HepG2 (cell line): ENCODE measurements at regions not wholly inside any gene's neighbourhood (a gene's known extent, or its start where the extent isn't known, plus 50 kb on each side); places are given as distances from the start of the nearest gene placed in this dataset.

Experiments used
- ATAC-seq: fragments of 200-7000 bp; cut with Tn5 transposase; 3 replicates; pipeline ENCODE4 v1.9.1; 2020; ENCODE audit warnings: mild to moderate bottlenecking, moderate library complexity
- BruUV-seq: library from RNA; stranded (reverse); fragments of 400-500 nt; replicated peaks from 2 replicates; lab custom pipeline; 2021; lab: Mats Ljungman, UMichigan
- CTCF ChIA-PET: fragments of 300-600 bp; formaldehyde crosslinking; extraction: SDS; loops from one replicate; lab custom pipeline; 2021; ENCODE audit warnings: low total read pairs, inconsistent platforms, low intra/inter-chr PET ratio; lab: Yijun Ruan, JAX
- POLR2A ChIA-PET: fragments of 350-600 bp; sonication (Branson Sonifier 250); formaldehyde crosslinking; loops from one replicate; lab custom pipeline; 2020; ENCODE audit warnings: antibody characterized with exemption, inconsistent platforms; lab: Yijun Ruan, JAX
- DNase-seq: peaks from one replicate; pipeline ENCODE4 v3.0.0-alpha.2; 2015; ENCODE audit warnings: low spot score
- FAIRE-seq: peaks from 3 replicates; lab custom pipeline; 2011; peaks lifted over from hg19 to GRCh38; lab: Jason Lieb, UNC
- H2AFZ ChIP-seq: one replicate; pipeline ENCODE4 v1.6.1; 2011; ENCODE audit warnings: low read length, inconsistent platforms
- H3K27ac ChIP-seq: fragments of 300-600 bp; 3 replicates; pipeline ENCODE4 v1.8.0; 2011; ENCODE audit warnings: mixed run types, mild to moderate bottlenecking, mixed read lengths, low read length, inconsistent platforms; ENCODE audit not compliant: insufficient read depth; ENCODE audit errors: extremely low read length
- H3K27me3 ChIP-seq, 2 experiments: fragments of 200-600 bp in 1 of 2; 2 replicates in 1 of 2; 3 replicates in 1 of 2; pipeline versions ENCODE4 v1.6.0 to v1.8.0; 2011; ENCODE audit warnings: low read length in 2 of 2, mild to moderate bottlenecking in 2 of 2, moderate library complexity in 2 of 2, inconsistent platforms in 1 of 2; ENCODE audit not compliant: insufficient read depth in 2 of 2, control insufficient read depth in 1 of 2
- H3K36me3 ChIP-seq, 2 experiments: fragments of 200-600 bp in 1 of 2; replicated peaks in 1 of 2; 2 replicates in 1 of 2; 3 replicates in 1 of 2; pipeline versions ENCODE4 v1.5.1 to v1.8.0; 2011; ENCODE audit warnings: low read length in 2 of 2, inconsistent platforms in 1 of 2; ENCODE audit not compliant: insufficient read depth in 2 of 2, control insufficient read depth in 1 of 2
- H3K4me1 ChIP-seq: 2 replicates; pipeline ENCODE4 v1.5.1; 2012; ENCODE audit warnings: low read length, inconsistent platforms; ENCODE audit not compliant: insufficient read depth
- H3K4me2 ChIP-seq: 2 replicates; pipeline ENCODE4 v1.6.0; 2011; ENCODE audit warnings: low read depth, low read length, inconsistent platforms
- H3K4me3 ChIP-seq, 3 experiments: fragments of 200-600 bp in 1 of 3; sonication (generic), shearing (Covaris generic) in 1 of 3; replicated peaks in 1 of 3; 2 replicates each; pipeline ENCODE4 v1.5.1; 2011 to 2016; ENCODE audit warnings: low read length in 3 of 3, inconsistent platforms in 2 of 3, low read depth in 2 of 3, mild to moderate bottlenecking in 2 of 3, control low read depth in 1 of 3, mixed read lengths in 1 of 3; ENCODE audit not compliant: insufficient read depth in 1 of 3
- H3K79me2 ChIP-seq: one replicate; pipeline ENCODE4 v1.6.1; 2011; ENCODE audit warnings: low read length, inconsistent platforms; ENCODE audit not compliant: insufficient read depth
- H3K9ac ChIP-seq: 2 replicates; pipeline ENCODE4 v1.6.0; 2011; ENCODE audit warnings: mild to moderate bottlenecking, low read depth, low read length, inconsistent platforms; ENCODE audit not compliant: insufficient read depth
- H3K9me3 ChIP-seq: 2 replicates; pipeline ENCODE4 v1.5.1; 2012; ENCODE audit warnings: mild to moderate bottlenecking, low read length
- H4K20me1 ChIP-seq: 2 replicates; pipeline ENCODE4 v1.6.0; 2011; ENCODE audit warnings: inconsistent platforms, mild to moderate bottlenecking, low read length, moderate library complexity; ENCODE audit not compliant: insufficient read depth
- NCOA5 ChIP-seq: sonication (generic); formaldehyde crosslinking; IDR thresholded peaks from 2 replicates; pipeline ENCODE4 v1.4.0; 2020; ENCODE audit warnings: missing genetic modification reagents
- ZMYM4 ChIP-seq: sonication (generic); formaldehyde crosslinking; IDR thresholded peaks from 2 replicates; pipeline ENCODE4 v1.8.1; 2023; ENCODE audit warnings: mild to moderate bottlenecking, missing genetic modification reagents
- ZNF678 ChIP-seq: sonication (generic); formaldehyde crosslinking; IDR thresholded peaks from 2 replicates; pipeline ENCODE4 v1.4.0; 2020; ENCODE audit warnings: mild to moderate bottlenecking, missing genetic modification reagents
- ZSCAN20 ChIP-seq: sonication (generic); formaldehyde crosslinking; IDR thresholded peaks from 2 replicates; pipeline ENCODE4 v1.4.0; 2020; ENCODE audit warnings: missing genetic modification reagents, mild to moderate bottlenecking, borderline replicate concordance
- WGBS: methylation state at CpG from one replicate; pipeline ENCODE4 v1.1.6; 2017; ENCODE audit warnings: low lambda C conversion rate; 5-methylcytosine and 5-hydroxymethylcytosine counted together
- in situ Hi-C: cut with HindIII; loops from 2 replicates; pipeline ENCODE4 v1.10.0; 2017; ENCODE audit warnings: low pct_unique_long_range_greater_than_20kb; ENCODE audit not compliant: extremely low pct_ligation_motif_present
- intact Hi-C: fragments of 100-400 bp; cut with micrococcal nuclease; formaldehyde crosslinking; loops from one replicate; pipeline ENCODE4 v1.10.0; 2022; ENCODE audit not compliant: unreplicated experiment
- TF ChIP-seq, protein P1 (sequence below): sonication (generic); formaldehyde crosslinking; IDR thresholded peaks from 2 replicates; pipeline ENCODE4 v1.4.0; 2020; ENCODE audit warnings: mild to moderate bottlenecking, missing genetic modification reagents
- TF ChIP-seq, protein P2 (sequence below): sonication (generic); formaldehyde crosslinking; IDR thresholded peaks from 2 replicates; pipeline ENCODE4 v1.4.0; 2020; ENCODE audit warnings: missing genetic modification reagents, mild to moderate bottlenecking, borderline replicate concordance
- TF ChIP-seq, protein P3 (sequence below): sonication (generic); formaldehyde crosslinking; IDR thresholded peaks from 2 replicates; pipeline ENCODE4 v1.5.1; 2020; ENCODE audit warnings: mild to moderate bottlenecking, missing genetic modification reagents, moderate library complexity

DNA sequence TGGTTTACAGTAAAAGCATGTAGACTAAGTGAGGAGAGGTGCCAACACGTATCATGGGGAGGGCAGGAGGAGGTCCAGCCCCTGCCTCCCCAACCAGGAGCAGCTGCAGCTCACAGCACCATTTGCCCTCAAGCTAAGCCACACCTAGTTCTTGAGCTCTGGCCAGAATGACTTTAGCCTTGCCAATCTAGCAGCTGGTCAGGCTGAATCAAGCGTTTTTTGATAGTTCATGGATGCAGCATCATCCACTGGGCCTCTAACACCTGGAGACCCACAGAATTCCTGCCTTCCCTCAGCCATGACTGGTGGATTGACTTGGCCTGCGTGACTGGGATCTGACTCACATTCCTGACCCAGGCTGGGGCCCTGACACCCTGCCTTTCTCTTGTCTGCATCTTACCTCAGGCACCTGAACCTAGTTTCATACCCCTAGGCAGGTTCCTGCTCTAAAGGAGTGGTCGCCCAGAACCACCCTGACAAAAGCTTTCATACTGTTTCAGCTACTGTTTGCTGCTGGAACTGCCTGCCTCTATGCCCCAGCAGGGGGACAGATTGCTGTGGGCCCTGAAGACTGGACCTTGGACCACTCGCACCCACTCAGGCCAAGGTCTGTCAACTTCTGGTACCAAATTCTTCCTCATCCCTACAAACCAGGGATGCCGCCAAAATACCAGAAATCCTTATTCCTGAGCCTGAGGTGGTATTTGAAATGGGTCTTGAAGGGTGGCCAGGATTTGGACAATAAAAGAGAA lies 122.3 kb downstream of the QRSL1 start:
- Histone ChIP-seq H3K9ac (no peak overlapping the region), H3K9me3 (no peaks in the 10 kb centered on the region), H2AFZ (no peak overlapping the region), H3K4me2 (no peak overlapping the region), H4K20me1 (no peaks in the 10 kb centered on the region), H3K27ac (no peak overlapping the region), H3K4me1 (peaks cover 64% of the 10 kb centered on the region), H3K79me2 (no peaks in the 10 kb centered on the region), H3K36me3 (no peaks in the 10 kb centered on the region), H3K27me3 (no peaks in the 10 kb centered on the region), H3K4me3 (no peak overlapping the region)
- ChIA-PET CTCF (no interaction called here), POLR2A (interaction anchor here (0.6 kb wide), 1 partner anchor 30 kb away, joined by 3 read pairs; no protein-coding TSS in a partner anchor)
- no peak for FAIRE-seq
- intact Hi-C loops (loop anchor here (5.0 kb wide), 1 partner anchor 36 kb away; no protein-coding TSS in a partner anchor), in situ Hi-C loops (no loop called here)
- BruUV-seq, result no TSS peak
- DNase-seq, result no peak
- 82% methylated on average over 4 of the region's 6 CpGs for WGBS
- ATAC-seq, result peak; percentile 61
- TF ChIP-seq ZNF678 (CRISPR knock-in tag) (no peak), NCOA5 (CRISPR knock-in tag) (no peak), ZSCAN20 (CRISPR knock-in tag) (no peak), ZMYM4 (peak; percentile 38; the same call in 1 of the 2 replicates)
- TF ChIP-seq, protein P1, sequence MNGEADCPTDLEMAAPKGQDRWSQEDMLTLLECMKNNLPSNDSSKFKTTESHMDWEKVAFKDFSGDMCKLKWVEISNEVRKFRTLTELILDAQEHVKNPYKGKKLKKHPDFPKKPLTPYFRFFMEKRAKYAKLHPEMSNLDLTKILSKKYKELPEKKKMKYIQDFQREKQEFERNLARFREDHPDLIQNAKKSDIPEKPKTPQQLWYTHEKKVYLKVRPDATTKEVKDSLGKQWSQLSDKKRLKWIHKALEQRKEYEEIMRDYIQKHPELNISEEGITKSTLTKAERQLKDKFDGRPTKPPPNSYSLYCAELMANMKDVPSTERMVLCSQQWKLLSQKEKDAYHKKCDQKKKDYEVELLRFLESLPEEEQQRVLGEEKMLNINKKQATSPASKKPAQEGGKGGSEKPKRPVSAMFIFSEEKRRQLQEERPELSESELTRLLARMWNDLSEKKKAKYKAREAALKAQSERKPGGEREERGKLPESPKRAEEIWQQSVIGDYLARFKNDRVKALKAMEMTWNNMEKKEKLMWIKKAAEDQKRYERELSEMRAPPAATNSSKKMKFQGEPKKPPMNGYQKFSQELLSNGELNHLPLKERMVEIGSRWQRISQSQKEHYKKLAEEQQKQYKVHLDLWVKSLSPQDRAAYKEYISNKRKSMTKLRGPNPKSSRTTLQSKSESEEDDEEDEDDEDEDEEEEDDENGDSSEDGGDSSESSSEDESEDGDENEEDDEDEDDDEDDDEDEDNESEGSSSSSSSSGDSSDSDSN (CRISPR knock-in tag), result 0 out of 2 replicates have a peak, but pooled peaks have one; percentile 17
- TF ChIP-seq, protein P2, sequence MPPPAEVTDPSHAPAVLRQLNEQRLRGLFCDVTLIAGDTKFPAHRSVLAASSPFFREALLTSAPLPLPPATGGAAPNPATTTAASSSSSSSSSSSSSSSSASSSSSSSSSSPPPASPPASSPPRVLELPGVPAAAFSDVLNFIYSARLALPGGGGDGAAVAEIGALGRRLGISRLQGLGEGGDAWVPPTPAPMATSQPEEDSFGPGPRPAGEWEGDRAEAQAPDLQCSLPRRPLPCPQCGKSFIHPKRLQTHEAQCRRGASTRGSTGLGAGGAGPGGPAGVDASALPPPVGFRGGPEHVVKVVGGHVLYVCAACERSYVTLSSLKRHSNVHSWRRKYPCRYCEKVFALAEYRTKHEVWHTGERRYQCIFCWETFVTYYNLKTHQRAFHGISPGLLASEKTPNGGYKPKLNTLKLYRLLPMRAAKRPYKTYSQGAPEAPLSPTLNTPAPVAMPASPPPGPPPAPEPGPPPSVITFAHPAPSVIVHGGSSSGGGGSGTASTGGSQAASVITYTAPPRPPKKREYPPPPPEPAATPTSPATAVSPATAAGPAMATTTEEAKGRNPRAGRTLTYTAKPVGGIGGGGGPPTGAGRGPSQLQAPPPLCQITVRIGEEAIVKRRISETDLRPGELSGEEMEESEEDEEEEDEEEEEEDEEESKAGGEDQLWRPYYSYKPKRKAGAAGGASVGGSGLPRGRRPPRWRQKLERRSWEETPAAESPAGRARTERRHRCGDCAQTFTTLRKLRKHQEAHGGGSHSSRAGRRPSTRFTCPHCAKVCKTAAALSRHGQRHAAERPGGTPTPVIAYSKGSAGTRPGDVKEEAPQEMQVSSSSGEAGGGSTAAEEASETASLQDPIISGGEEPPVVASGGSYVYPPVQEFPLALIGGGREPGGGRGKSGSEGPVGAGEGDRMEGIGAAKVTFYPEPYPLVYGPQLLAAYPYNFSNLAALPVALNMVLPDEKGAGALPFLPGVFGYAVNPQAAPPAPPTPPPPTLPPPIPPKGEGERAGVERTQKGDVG (CRISPR knock-in tag), result peak; percentile 69; the same call in 1 of the 2 replicates
- TF ChIP-seq, protein P3, sequence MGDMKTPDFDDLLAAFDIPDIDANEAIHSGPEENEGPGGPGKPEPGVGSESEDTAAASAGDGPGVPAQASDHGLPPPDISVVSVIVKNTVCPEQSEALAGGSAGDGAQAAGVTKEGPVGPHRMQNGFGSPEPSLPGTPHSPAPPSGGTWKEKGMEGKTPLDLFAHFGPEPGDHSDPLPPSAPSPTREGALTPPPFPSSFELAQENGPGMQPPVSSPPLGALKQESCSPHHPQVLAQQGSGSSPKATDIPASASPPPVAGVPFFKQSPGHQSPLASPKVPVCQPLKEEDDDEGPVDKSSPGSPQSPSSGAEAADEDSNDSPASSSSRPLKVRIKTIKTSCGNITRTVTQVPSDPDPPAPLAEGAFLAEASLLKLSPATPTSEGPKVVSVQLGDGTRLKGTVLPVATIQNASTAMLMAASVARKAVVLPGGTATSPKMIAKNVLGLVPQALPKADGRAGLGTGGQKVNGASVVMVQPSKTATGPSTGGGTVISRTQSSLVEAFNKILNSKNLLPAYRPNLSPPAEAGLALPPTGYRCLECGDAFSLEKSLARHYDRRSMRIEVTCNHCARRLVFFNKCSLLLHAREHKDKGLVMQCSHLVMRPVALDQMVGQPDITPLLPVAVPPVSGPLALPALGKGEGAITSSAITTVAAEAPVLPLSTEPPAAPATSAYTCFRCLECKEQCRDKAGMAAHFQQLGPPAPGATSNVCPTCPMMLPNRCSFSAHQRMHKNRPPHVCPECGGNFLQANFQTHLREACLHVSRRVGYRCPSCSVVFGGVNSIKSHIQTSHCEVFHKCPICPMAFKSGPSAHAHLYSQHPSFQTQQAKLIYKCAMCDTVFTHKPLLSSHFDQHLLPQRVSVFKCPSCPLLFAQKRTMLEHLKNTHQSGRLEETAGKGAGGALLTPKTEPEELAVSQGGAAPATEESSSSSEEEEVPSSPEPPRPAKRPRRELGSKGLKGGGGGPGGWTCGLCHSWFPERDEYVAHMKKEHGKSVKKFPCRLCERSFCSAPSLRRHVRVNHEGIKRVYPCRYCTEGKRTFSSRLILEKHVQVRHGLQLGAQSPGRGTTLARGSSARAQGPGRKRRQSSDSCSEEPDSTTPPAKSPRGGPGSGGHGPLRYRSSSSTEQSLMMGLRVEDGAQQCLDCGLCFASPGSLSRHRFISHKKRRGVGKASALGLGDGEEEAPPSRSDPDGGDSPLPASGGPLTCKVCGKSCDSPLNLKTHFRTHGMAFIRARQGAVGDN (CRISPR knock-in tag), result peak; percentile 9; the same call in 1 of the 2 replicates
